Loucy (cell line): ENCODE measurements at regions not wholly inside any gene's neighbourhood (a gene's known extent, or its start where the extent isn't known, plus 50 kb on each side); places are given as distances from the start of the nearest gene placed in this dataset.

Experiments
- CTCF ChIP-seq: fragments of 200-600 bp; sonication (generic); conservative IDR thresholded peaks from 2 replicates; pipeline ENCODE4 v1.5.1; 2014; ENCODE audit warnings: mild to moderate bottlenecking, antibody characterized with exemption, low read length
- EZH2phosphoT487 ChIP-seq: fragments of 200-600 bp; IDR thresholded peaks from 2 replicates; pipeline ENCODE4 v1.6.1; 2018; ENCODE audit warnings: antibody characterized with exemption, mild to moderate bottlenecking, moderate library complexity, borderline replicate concordance

- TF ChIP-seq CTCF (no peak), EZH2phosphoT487 (no peak)
These were observed 209.0 kb downstream of the RNF152 start for GRCh38 chr18:61683856-61684255.
